SHP77 treated with DMSO at 0.1 percent for 48 hours (cell line): ENCODE measurements at regions not wholly inside any gene's neighbourhood (a gene's known extent, or its start where the extent isn't known, plus 50 kb on each side); places are given as distances from the start of the nearest gene placed in this dataset.

Experiments used
- DNase-seq: peaks from one replicate; lab custom pipeline; 2025; lab: John Stamatoyannopoulos, UW

GRCh38 chr3:140816372-140817195 lies 125.1 kb upstream of the SLC25A36 start:
- DNase-seq = no peak

GRCh38 chr3:140821493-140821892 lies 120.1 kb upstream of the SLC25A36 start:
- no peak for DNase-seq

GRCh38 chr3:140822401-140823047 lies 119.1 kb upstream of the SLC25A36 start:
- no peak for DNase-seq

- DNase-seq = no peak
Observed at GRCh38 chr3:140823106-140823505, 118.5 kb upstream of the SLC25A36 start.

- DNase-seq = no peak
Observed at GRCh38 chr3:140827894-140828293, 113.7 kb upstream of the SLC25A36 start.

- no peak for DNase-seq
Observed at GRCh38 chr3:140828585-140828984, 113.1 kb upstream of the SLC25A36 start.

GRCh38 chr3:140829796-140830195 lies 111.8 kb upstream of the SLC25A36 start:
- DNase-seq = no peak

- no peak for DNase-seq
Observed at GRCh38 chr3:140830391-140830790, 111.2 kb upstream of the SLC25A36 start.

- DNase-seq = no peak
Observed at GRCh38 chr3:140832883-140833282, 108.8 kb upstream of the SLC25A36 start.

GRCh38 chr3:140834266-140835037 lies 107.2 kb upstream of the SLC25A36 start:
- DNase-seq = no peak

- DNase-seq = no peak
Observed at GRCh38 chr3:140842984-140843649, 98.5 kb upstream of the SLC25A36 start.

- no peak for DNase-seq
Observed at GRCh38 chr3:140843656-140844055, 98.0 kb upstream of the SLC25A36 start.

- no peak for DNase-seq
Observed at GRCh38 chr3:140844072-140844471, 97.6 kb upstream of the SLC25A36 start.

GRCh38 chr3:140845882-140846281 lies 95.8 kb upstream of the SLC25A36 start:
- no peak for DNase-seq

- DNase-seq = no peak
Observed at GRCh38 chr3:140848666-140849065, 93.0 kb upstream of the SLC25A36 start.

GRCh38 chr3:140850210-140850955 lies 91.3 kb upstream of the SLC25A36 start:
- DNase-seq = no peak

- no peak for DNase-seq
Observed at GRCh38 chr3:140854961-140855360, 86.7 kb upstream of the SLC25A36 start.

GRCh38 chr3:140856905-140857304 lies 84.7 kb upstream of the SLC25A36 start:
- DNase-seq = no peak

GRCh38 chr3:140857993-140858392 lies 83.6 kb upstream of the SLC25A36 start:
- no peak for DNase-seq

GRCh38 chr3:140859592-140860336 lies 81.9 kb upstream of the SLC25A36 start:
- peak; percentile 85 for DNase-seq

- peak; percentile 61 for DNase-seq
Observed at GRCh38 chr3:140863580-140864009, 78.0 kb upstream of the SLC25A36 start.
